ENCODE measurements at regions not wholly inside any gene's neighbourhood (a gene's known extent, or its start where the extent isn't known, plus 50 kb on each side); places are given as distances from the start of the nearest gene placed in this dataset.

DNA sequence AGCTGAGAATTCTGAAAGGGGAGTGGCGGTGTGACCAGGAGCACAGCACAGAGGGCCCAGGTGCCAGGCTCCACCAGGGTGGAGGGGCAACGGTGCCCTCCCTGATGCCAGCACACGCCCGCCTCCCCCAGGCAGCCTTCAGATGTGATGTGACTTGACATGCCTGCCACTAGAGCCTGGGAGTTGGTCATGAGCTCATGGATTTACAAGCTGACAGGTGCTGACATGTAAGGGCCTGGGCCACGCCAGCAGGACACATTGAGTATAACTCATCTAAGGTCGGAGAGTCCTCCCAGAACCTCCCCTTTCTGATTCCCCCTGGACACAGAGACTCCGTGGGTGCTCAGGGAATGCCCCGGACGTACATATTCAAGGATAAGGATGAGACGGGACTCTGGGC, 74.2 kb downstream of the LSM5 start:
- H3K36me3 ChIP-seq (ENCODE audit: insufficient read depth, low read length): no peaks in the 10 kb centered on the region
- no peak overlapping the region for H3K27ac ChIP-seq (ENCODE audit: low read length)
- no peak overlapping the region for H3K4me3 ChIP-seq (ENCODE audit: low read depth in 1 of 2, low read length in 2 of 2)
- H3K9ac ChIP-seq (ENCODE audit: low read depth, low read length): no peak overlapping the region
- no peak for ATAC-seq (ENCODE audit: insufficient read depth, low read depth)
- DNase-seq: no peak
- peaks cover 6% of the 10 kb centered on the region for H3K27me3 ChIP-seq (ENCODE audit: insufficient read depth, low read length, poor library complexity)
- H3K4me2 ChIP-seq (ENCODE audit: insufficient read depth, low read length): no peak overlapping the region
- H3K4me1 ChIP-seq (ENCODE audit: insufficient read depth, low read length): no peaks in the 10 kb centered on the region
- TF ChIP-seq, protein P1, sequence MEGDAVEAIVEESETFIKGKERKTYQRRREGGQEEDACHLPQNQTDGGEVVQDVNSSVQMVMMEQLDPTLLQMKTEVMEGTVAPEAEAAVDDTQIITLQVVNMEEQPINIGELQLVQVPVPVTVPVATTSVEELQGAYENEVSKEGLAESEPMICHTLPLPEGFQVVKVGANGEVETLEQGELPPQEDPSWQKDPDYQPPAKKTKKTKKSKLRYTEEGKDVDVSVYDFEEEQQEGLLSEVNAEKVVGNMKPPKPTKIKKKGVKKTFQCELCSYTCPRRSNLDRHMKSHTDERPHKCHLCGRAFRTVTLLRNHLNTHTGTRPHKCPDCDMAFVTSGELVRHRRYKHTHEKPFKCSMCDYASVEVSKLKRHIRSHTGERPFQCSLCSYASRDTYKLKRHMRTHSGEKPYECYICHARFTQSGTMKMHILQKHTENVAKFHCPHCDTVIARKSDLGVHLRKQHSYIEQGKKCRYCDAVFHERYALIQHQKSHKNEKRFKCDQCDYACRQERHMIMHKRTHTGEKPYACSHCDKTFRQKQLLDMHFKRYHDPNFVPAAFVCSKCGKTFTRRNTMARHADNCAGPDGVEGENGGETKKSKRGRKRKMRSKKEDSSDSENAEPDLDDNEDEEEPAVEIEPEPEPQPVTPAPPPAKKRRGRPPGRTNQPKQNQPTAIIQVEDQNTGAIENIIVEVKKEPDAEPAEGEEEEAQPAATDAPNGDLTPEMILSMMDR (IDR thresholded peaks at IDR 0.05; ENCODE audit: borderline replicate concordance, extremely low read depth, low read length, poor library complexity, severe bottlenecking): no peak
- TF ChIP-seq EZH2 (IDR thresholded peaks at IDR 0.05; ENCODE audit: borderline replicate concordance, low read depth, low read length, severe bottlenecking): no peak
- H2AFZ ChIP-seq (ENCODE audit: low read depth, low read length): no peak overlapping the region
- no peaks in the 10 kb centered on the region for H4K20me1 ChIP-seq (ENCODE audit: insufficient read depth, low read length)
- H3K79me2 ChIP-seq (ENCODE audit: insufficient read depth, low read length): no peaks in the 10 kb centered on the region
- H3K9me3 ChIP-seq (ENCODE audit: insufficient read depth, low read length, severe bottlenecking): no peaks in the 10 kb centered on the region

DNA sequence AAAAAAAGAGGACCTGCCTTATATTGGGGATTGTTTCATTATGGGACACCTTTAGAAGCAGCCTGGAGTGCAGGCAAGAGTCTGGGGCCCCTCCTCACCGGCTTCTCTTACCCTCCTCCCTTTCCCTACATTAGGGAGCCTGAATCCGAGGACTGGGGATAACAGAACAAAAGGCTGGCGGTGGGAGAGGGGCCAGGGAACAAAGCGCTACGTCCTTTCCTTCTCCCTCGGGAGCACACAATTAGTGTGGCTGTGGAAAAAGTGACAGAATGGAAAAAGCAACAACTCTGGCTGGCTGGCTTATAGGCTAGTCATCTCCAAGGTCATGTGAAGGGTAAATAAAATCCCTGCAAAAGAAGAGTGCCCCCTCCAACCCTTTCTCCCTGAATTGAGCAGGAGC, 74.7 kb downstream of the LSM5 start:
- no peak overlapping the region for H3K27ac ChIP-seq (ENCODE audit: low read length)
- no peak overlapping the region for H3K4me3 ChIP-seq (ENCODE audit: low read depth in 1 of 2, low read length in 2 of 2)
- no peak overlapping the region for H3K9ac ChIP-seq (ENCODE audit: low read depth, low read length)
- H3K36me3 ChIP-seq (ENCODE audit: insufficient read depth, low read length): no peaks in the 10 kb centered on the region
- DNase-seq (no peak), ATAC-seq (ENCODE audit: insufficient read depth, low read depth) (no peak)
- no peaks in the 10 kb centered on the region for H3K4me1 ChIP-seq (ENCODE audit: insufficient read depth, low read length)
- H4K20me1 ChIP-seq (ENCODE audit: insufficient read depth, low read length): no peaks in the 10 kb centered on the region
- no peak overlapping the region for H2AFZ ChIP-seq (ENCODE audit: low read depth, low read length)
- no peak overlapping the region for H3K4me2 ChIP-seq (ENCODE audit: insufficient read depth, low read length)
- H3K79me2 ChIP-seq (ENCODE audit: insufficient read depth, low read length): no peaks in the 10 kb centered on the region
- peaks cover 6% of the 10 kb centered on the region for H3K27me3 ChIP-seq (ENCODE audit: insufficient read depth, low read length, poor library complexity)
- H3K9me3 ChIP-seq (ENCODE audit: insufficient read depth, low read length, severe bottlenecking): no peaks in the 10 kb centered on the region
- TF ChIP-seq, protein P1 (IDR thresholded peaks at IDR 0.05; ENCODE audit: borderline replicate concordance, extremely low read depth, low read length, poor library complexity, severe bottlenecking): no peak
- no peak for TF ChIP-seq EZH2 (IDR thresholded peaks at IDR 0.05; ENCODE audit: borderline replicate concordance, low read depth, low read length, severe bottlenecking)

DNA sequence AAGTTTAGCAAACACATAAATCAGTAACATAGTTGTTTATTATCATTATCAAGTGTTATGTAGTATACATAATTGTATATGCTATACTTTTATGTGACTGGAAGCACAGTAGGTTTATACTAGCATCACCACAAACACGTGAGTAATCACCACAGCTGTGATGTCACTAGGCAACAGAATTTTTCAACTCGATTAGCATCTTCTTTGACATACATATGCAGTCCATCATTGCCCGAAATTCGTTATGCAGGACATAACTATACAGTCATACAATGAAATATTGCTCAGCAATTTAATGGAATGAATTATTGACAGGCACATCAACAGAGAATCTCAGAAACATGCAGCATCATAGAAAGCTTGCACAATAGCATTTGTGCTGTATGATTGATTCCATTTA, 77.7 kb downstream of the LSM5 start:
- no peaks in the 10 kb centered on the region for H3K9me3 ChIP-seq (ENCODE audit: insufficient read depth, low read length, severe bottlenecking)
- TF ChIP-seq, protein P1 (IDR thresholded peaks at IDR 0.05; ENCODE audit: borderline replicate concordance, extremely low read depth, low read length, poor library complexity, severe bottlenecking): no peak
- no peak for TF ChIP-seq EZH2 (IDR thresholded peaks at IDR 0.05; ENCODE audit: borderline replicate concordance, low read depth, low read length, severe bottlenecking)
- H3K4me1 ChIP-seq (ENCODE audit: insufficient read depth, low read length): no peaks in the 10 kb centered on the region
- H3K36me3 ChIP-seq (ENCODE audit: insufficient read depth, low read length): no peaks in the 10 kb centered on the region
- no peak overlapping the region for H2AFZ ChIP-seq (ENCODE audit: low read depth, low read length)
- ATAC-seq (ENCODE audit: insufficient read depth, low read depth): no peak
- no peak overlapping the region for H3K4me3 ChIP-seq (ENCODE audit: low read depth in 1 of 2, low read length in 2 of 2)
- H3K27ac ChIP-seq (ENCODE audit: low read length): no peak overlapping the region
- H3K4me2 ChIP-seq (ENCODE audit: insufficient read depth, low read length): no peak overlapping the region
- H4K20me1 ChIP-seq (ENCODE audit: insufficient read depth, low read length): no peaks in the 10 kb centered on the region
- H3K9ac ChIP-seq (ENCODE audit: low read depth, low read length): no peak overlapping the region
- H3K79me2 ChIP-seq (ENCODE audit: insufficient read depth, low read length): no peaks in the 10 kb centered on the region
- DNase-seq: no peak
- H3K27me3 ChIP-seq (ENCODE audit: insufficient read depth, low read length, poor library complexity): no peaks in the 10 kb centered on the region

DNA sequence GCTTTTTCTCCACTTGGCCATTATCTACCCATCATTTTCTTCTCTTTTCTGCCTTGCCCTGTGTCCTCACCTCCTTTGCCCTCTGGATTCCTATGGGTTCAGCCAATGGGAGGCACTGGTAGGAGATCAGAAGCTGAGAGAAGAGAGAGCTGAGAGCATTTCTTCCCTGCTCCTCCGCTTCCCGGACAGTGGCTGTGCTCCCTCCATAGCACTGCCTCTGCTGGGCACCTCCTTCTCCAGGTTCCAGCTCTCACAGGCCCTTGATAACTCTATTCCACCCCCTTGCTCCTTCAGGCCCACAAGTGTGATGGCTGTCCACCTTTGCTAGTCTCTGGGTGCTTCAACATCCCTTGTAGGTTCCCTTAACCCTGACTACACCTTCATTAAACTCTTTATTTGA, 79.6 kb downstream of the LSM5 start:
- Histone ChIP-seq H3K36me3 (ENCODE audit: insufficient read depth, low read length) (no peaks in the 10 kb centered on the region), H3K4me3 (ENCODE audit: low read depth in 1 of 2, low read length in 2 of 2) (no peak overlapping the region), H4K20me1 (ENCODE audit: insufficient read depth, low read length) (no peaks in the 10 kb centered on the region), H2AFZ (ENCODE audit: low read depth, low read length) (no peak overlapping the region), H3K27ac (ENCODE audit: low read length) (no peak overlapping the region), H3K79me2 (ENCODE audit: insufficient read depth, low read length) (no peaks in the 10 kb centered on the region), H3K4me2 (ENCODE audit: insufficient read depth, low read length) (no peak overlapping the region), H3K9me3 (ENCODE audit: insufficient read depth, low read length, severe bottlenecking) (no peaks in the 10 kb centered on the region), H3K4me1 (ENCODE audit: insufficient read depth, low read length) (no peaks in the 10 kb centered on the region), H3K9ac (ENCODE audit: low read depth, low read length) (no peak overlapping the region), H3K27me3 (ENCODE audit: insufficient read depth, low read length, poor library complexity) (no peaks in the 10 kb centered on the region)
- TF ChIP-seq, protein P1 (IDR thresholded peaks at IDR 0.05; ENCODE audit: borderline replicate concordance, extremely low read depth, low read length, poor library complexity, severe bottlenecking): no peak
- TF ChIP-seq EZH2 (IDR thresholded peaks at IDR 0.05; ENCODE audit: borderline replicate concordance, low read depth, low read length, severe bottlenecking): no peak
- DNase-seq (no peak), ATAC-seq (ENCODE audit: insufficient read depth, low read depth) (no peak)

Measured in DND-41 (cell line).